Colonic mucosa (tissue), 4 donors: ENCODE measurements at regions not wholly inside any gene's neighbourhood (a gene's known extent, or its start where the extent isn't known, plus 50 kb on each side); places are given as distances from the start of the nearest gene placed in this dataset.

Source experiments
- DNase-seq: peaks from one replicate; pipeline ENCODE4 v3.0.0-alpha.2; 2020
- H3K27ac ChIP-seq: fragments of 200-600 bp; one replicate; pipeline ENCODE4 v1.8.0; 2021
- H3K27me3 ChIP-seq: fragments of 200-600 bp; one replicate; pipeline ENCODE4 v1.8.0; 2021
- H3K36me3 ChIP-seq: fragments of 200-600 bp; one replicate; pipeline ENCODE4 v1.8.0; 2021
- H3K4me1 ChIP-seq: fragments of 200-600 bp; one replicate; pipeline ENCODE4 v1.8.0; 2021; ENCODE audit warnings: mild to moderate bottlenecking
- H3K4me3 ChIP-seq: fragments of 200-600 bp; one replicate; pipeline ENCODE4 v1.8.0; 2021
- H3K9ac ChIP-seq, 2 donors: one replicate each; pipeline ENCODE4 v1.7.0; 2013; ENCODE audit warnings: control low read depth in 2 of 2, low read depth in 2 of 2, low read length in 2 of 2
- H3K9me3 ChIP-seq: fragments of 200-600 bp; one replicate; pipeline ENCODE4 v1.8.0; 2021
- intact Hi-C: fragments of 100-400 bp; cut with DNase I; formaldehyde crosslinking; loops from one replicate; pipeline ENCODE4 v1.14.1; 2022
- TF ChIP-seq, protein P1 (sequence below): fragments of 200-600 bp; IDR thresholded peaks from one replicate; pipeline ENCODE4 v1.8.0; 2022; ENCODE audit warnings: antibody characterized with exemption, mild to moderate bottlenecking
- donor health status: healthy.
- donor health status: DM: no; HTN: no; CAD: no.
- donor health status: DM: no; HTN: no; CAD: no.

GRCh38 chr1:55399346-55399745, 184.2 kb upstream of the USP24 start:
- Histone ChIP-seq H3K36me3 (no peaks in the 10 kb centered on the region), H3K4me3 (no peak overlapping the region), H3K4me1 (no peaks in the 10 kb centered on the region), H3K9ac (no peak overlapping the region), H3K9me3 (no peaks in the 10 kb centered on the region), H3K27ac (no peak overlapping the region), H3K27me3 (no peaks in the 10 kb centered on the region)
- DNase-seq, result no peak
- intact Hi-C loops, result no loop called here
- TF ChIP-seq, protein P1, sequence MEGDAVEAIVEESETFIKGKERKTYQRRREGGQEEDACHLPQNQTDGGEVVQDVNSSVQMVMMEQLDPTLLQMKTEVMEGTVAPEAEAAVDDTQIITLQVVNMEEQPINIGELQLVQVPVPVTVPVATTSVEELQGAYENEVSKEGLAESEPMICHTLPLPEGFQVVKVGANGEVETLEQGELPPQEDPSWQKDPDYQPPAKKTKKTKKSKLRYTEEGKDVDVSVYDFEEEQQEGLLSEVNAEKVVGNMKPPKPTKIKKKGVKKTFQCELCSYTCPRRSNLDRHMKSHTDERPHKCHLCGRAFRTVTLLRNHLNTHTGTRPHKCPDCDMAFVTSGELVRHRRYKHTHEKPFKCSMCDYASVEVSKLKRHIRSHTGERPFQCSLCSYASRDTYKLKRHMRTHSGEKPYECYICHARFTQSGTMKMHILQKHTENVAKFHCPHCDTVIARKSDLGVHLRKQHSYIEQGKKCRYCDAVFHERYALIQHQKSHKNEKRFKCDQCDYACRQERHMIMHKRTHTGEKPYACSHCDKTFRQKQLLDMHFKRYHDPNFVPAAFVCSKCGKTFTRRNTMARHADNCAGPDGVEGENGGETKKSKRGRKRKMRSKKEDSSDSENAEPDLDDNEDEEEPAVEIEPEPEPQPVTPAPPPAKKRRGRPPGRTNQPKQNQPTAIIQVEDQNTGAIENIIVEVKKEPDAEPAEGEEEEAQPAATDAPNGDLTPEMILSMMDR, result no peak

GRCh38 chr1:55396381-55396891, 181.3 kb upstream of the USP24 start:
- H3K4me1 ChIP-seq, result no peaks in the 10 kb centered on the region
- no peaks in the 10 kb centered on the region for H3K27me3 ChIP-seq
- H3K9ac ChIP-seq, result no peak overlapping the region
- intact Hi-C loops, result no loop called here
- no peak overlapping the region for H3K4me3 ChIP-seq
- no peak for DNase-seq
- no peak overlapping the region for H3K27ac ChIP-seq
- no peaks in the 10 kb centered on the region for H3K9me3 ChIP-seq
- H3K36me3 ChIP-seq, result no peaks in the 10 kb centered on the region
- TF ChIP-seq, protein P1, result no peak

- intact Hi-C loops, result no loop called here
- H3K9me3 ChIP-seq, result no peaks in the 10 kb centered on the region
- TF ChIP-seq, protein P1, result no peak
Measured at GRCh38 chr1:55388960-55389359, 173.8 kb upstream of the USP24 start.

GRCh38 chr1:55387145-55387544, 172.0 kb upstream of the USP24 start:
- TF ChIP-seq, protein P1, result no peak
- intact Hi-C loops, result no loop called here

More at GRCh38 chr1:55388960-55389359, 173.8 kb upstream of the USP24 start:
- no peaks in the 10 kb centered on the region for H3K4me1 ChIP-seq
- H3K36me3 ChIP-seq, result no peaks in the 10 kb centered on the region
- H3K4me3 ChIP-seq, result no peak overlapping the region
- H3K27me3 ChIP-seq, result no peaks in the 10 kb centered on the region
- no peak overlapping the region for H3K27ac ChIP-seq
- no peak overlapping the region for H3K9ac ChIP-seq
- no peak for DNase-seq

GRCh38 chr1:55386456-55386855, 171.3 kb upstream of the USP24 start:
- Histone ChIP-seq H3K27ac (no peak overlapping the region), H3K36me3 (no peaks in the 10 kb centered on the region), H3K9me3 (no peaks in the 10 kb centered on the region), H3K4me1 (no peaks in the 10 kb centered on the region), H3K27me3 (no peaks in the 10 kb centered on the region), H3K4me3 (no peak overlapping the region), H3K9ac (no peak overlapping the region)
- intact Hi-C loops, result no loop called here
- DNase-seq, result no peak
- TF ChIP-seq, protein P1, result no peak

More at GRCh38 chr1:55387145-55387544, 172.0 kb upstream of the USP24 start:
- Histone ChIP-seq H3K36me3 (no peaks in the 10 kb centered on the region), H3K9me3 (no peaks in the 10 kb centered on the region), H3K9ac (no peak overlapping the region), H3K27me3 (no peaks in the 10 kb centered on the region), H3K27ac (no peak overlapping the region), H3K4me1 (no peaks in the 10 kb centered on the region), H3K4me3 (no peak overlapping the region)
- DNase-seq, result no peak
